Brain microvascular endothelial cell (primary cell): ENCODE measurements at regions not wholly inside any gene's neighbourhood (a gene's known extent, or its start where the extent isn't known, plus 50 kb on each side); places are given as distances from the start of the nearest gene placed in this dataset.
"Not testable (repeated sequence)": the region's sequence is repeated elsewhere in the genome, so short reads cannot be mapped to it uniquely, and the experiment has no call there.

ENCODE experiments used
- DNase-seq: peaks from one replicate; pipeline ENCODE4 v3.0.0-alpha.2; 2020
- H3K27ac ChIP-seq: fragments of 250-450 bp; sonication (Bioruptor Pico); 2 replicates; pipeline ENCODE4 v1.5.1; 2020; ENCODE audit warnings: mild to moderate bottlenecking, moderate library complexity
- H3K27me3 ChIP-seq: fragments of 250-450 bp; sonication (Bioruptor Pico); replicated peaks from 2 replicates; pipeline ENCODE4 v1.5.1; 2020; ENCODE audit warnings: mild to moderate bottlenecking
- H3K36me3 ChIP-seq: fragments of 250-450 bp; sonication (Bioruptor Pico); replicated peaks from 2 replicates; pipeline ENCODE4 v1.5.1; 2020; ENCODE audit warnings: mild to moderate bottlenecking
- H3K4me3 ChIP-seq: 2 replicates; pipeline ENCODE4 v1.5.1; 2011; ENCODE audit warnings: low read depth, mild to moderate bottlenecking, control low read depth, low read length, moderate library complexity
- in situ Hi-C: cut with HindIII; loops from 2 replicates; pipeline ENCODE4 v1.10.0; 2017; ENCODE audit warnings: low sequenced_read_pairs, low pct_ligation_motif_present
- TF ChIP-seq, protein P1 (sequence below): IDR thresholded peaks from 2 replicates; pipeline ENCODE4 v1.5.1; 2011; ENCODE audit warnings: low read depth, mild to moderate bottlenecking, moderate library complexity, low read length, control low read depth, inconsistent platforms; ENCODE audit errors: missing control alignments

DNA sequence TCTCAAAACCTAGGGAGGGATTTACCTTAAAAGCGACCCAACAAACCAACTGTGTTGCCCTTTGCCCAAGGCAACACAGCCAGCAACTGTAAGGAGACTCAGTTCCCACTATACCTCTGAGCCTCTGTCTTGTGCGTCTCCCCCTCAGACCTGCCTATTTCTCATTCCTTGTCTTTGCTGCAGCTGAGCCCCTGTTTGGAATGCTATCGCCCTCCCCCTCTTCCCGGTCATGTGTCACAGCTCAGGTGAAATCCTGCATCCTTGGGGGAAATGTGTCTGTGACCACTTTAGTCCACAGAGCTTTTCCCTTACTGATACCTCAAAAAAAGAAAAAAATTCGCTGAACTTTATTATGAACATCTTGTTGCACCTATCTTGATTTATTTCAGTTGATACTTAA, 52.0 kb upstream of the LRIG1 start:
- no peaks in the 10 kb centered on the region for H3K36me3 ChIP-seq
- DNase-seq: no peak
- H3K4me3 ChIP-seq: no peak overlapping the region
- TF ChIP-seq, protein P1, sequence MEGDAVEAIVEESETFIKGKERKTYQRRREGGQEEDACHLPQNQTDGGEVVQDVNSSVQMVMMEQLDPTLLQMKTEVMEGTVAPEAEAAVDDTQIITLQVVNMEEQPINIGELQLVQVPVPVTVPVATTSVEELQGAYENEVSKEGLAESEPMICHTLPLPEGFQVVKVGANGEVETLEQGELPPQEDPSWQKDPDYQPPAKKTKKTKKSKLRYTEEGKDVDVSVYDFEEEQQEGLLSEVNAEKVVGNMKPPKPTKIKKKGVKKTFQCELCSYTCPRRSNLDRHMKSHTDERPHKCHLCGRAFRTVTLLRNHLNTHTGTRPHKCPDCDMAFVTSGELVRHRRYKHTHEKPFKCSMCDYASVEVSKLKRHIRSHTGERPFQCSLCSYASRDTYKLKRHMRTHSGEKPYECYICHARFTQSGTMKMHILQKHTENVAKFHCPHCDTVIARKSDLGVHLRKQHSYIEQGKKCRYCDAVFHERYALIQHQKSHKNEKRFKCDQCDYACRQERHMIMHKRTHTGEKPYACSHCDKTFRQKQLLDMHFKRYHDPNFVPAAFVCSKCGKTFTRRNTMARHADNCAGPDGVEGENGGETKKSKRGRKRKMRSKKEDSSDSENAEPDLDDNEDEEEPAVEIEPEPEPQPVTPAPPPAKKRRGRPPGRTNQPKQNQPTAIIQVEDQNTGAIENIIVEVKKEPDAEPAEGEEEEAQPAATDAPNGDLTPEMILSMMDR: no peak
- in situ Hi-C loops: no loop called here
- H3K27ac ChIP-seq: no peak overlapping the region
- H3K27me3 ChIP-seq: no peaks in the 10 kb centered on the region

DNA sequence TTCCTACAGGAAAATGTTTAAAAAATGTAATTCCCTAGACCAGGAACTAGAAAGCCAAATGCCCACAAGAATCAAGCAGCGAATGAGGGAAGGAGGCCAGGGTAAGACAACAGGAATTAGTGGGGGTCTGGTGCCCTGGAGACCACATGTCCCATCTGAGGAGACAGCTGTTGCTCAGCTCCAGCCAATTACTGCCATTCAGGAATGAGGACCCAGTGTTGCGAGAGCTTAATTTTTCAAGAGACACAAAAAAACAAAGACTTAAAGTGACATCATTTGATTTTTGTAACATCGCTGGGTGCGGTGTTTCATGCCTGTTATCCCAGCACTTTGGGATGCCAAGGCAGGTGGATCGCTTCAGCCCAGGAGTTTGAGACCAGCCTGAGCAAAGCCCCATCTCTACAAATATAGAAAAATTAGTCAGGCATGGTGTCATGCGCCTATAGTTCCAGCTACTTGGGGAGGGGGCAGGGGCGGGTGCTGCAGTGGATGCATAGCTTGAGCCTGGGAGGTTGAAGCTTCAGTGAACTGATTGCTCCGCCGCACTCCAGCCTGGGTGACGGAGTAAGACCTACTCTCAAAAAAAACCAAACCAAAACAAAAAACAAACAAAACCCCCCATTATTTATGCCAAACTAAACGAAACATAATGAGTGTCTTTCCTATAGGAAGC, 52.8 kb upstream of the LRIG1 start:
- in situ Hi-C loops: no loop called here
- H3K27ac ChIP-seq: no peak overlapping the region
- H3K4me3 ChIP-seq: no peak overlapping the region
- H3K36me3 ChIP-seq: no peaks in the 10 kb centered on the region
- no peaks in the 10 kb centered on the region for H3K27me3 ChIP-seq
- DNase-seq: no peak
- TF ChIP-seq, protein P1: no peak

DNA sequence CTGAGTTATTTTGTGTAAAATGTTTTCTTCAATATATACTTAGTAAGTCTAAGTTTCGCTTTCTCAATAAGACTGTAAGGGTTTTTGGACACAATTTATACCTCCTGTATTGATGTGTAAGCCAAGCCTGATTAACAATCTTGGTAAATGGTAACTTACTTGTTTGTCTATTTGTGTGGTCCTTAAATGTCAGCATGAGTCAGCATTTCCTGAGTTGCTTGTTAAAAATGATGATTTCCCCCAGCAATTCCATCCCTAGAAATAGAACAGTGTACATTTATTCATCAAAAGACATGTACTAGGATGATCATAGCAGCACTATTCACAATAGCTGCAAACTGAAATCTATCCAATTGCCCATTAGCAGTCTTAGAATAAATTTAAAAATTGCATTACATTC, 53.4 kb upstream of the LRIG1 start:
- Histone ChIP-seq H3K27ac (no peak overlapping the region), H3K36me3 (no peaks in the 10 kb centered on the region), H3K27me3 (no peaks in the 10 kb centered on the region), H3K4me3 (no peak overlapping the region)
- no peak for DNase-seq
- in situ Hi-C loops: no loop called here
- TF ChIP-seq, protein P1: no peak

DNA sequence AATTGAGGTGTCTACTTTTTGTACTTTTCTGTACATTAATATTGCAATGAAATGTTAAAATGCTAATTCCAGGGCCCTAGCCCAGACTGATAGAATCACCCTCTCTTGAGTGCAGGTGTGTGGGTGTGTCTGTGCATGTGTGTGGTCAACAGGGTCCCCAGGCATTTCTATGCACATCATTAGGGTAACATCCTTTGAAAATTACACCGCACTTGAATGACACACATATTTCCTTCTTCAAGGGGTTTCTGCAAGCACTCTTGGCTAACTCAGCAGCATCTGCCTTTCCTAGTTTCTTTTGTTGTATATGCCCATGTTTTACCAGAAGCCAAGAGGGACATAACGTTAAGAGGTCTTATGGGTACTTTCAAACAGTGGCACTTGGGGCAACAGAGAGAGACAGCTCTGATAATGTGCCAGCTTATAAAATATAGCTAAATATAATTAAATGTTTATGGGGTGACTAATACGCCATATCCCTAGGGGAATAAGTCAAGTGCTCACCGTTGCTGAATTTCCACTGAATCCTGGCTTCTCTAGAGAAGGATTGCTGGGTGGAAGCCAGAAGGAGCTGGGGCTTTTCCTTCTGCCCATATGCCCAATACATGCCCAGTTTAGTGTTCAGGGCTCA, 54.5 kb upstream of the LRIG1 start:
- DNase-seq: no peak
- TF ChIP-seq, protein P1: no peak
- Histone ChIP-seq H3K27ac (no peak overlapping the region), H3K36me3 (no peaks in the 10 kb centered on the region), H3K4me3 (no peak overlapping the region), H3K27me3 (no peaks in the 10 kb centered on the region)
- in situ Hi-C loops: no loop called here

DNA sequence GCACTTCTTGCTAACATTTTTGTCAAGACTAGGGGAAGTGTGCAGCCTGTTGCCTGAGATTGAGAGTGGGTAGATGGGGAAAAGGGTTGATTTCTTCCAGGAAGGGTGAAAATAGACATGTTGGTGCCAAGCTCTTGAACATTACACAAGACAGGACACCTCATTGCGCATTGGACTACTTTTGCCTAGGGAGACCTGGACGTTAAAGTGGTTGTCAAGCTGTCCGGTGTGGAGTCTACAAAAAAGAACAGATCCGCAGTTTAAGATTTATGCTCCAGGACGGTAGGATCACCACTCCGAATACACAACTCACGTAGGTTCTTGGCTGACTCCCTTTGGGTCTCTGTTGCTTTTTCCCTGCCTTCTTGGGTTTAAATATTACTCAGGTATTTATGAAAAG, 56.3 kb upstream of the LRIG1 start:
- Histone ChIP-seq H3K36me3 (no peaks in the 10 kb centered on the region), H3K27me3 (no peaks in the 10 kb centered on the region), H3K27ac (no peak overlapping the region), H3K4me3 (no peak overlapping the region)
- TF ChIP-seq, protein P1: no peak
- in situ Hi-C loops: no loop called here
- no peak for DNase-seq

DNA sequence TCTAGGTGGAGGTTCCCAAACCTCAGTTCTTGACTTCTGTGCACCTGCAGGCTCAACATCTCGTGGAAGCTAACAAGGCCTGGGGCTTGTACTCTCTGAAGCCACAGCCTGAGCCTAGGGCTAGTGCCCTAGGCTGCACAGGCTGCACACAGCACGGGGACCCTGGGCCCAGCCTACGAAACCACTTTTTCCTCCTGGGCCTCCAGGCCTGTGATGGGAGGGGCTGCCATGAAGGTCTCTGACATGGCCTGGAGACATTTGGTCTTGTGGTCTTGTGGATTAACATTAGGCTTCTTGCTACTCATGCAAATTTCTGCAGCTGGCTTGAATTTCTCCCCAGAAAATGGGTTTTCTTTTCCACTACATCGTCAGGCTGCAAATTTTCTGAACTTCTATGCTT, 59.1 kb upstream of the LRIG1 start:
- H3K27ac ChIP-seq, H3K36me3 ChIP-seq, DNase-seq, in situ Hi-C loops, H3K27me3 ChIP-seq, H3K4me3 ChIP-seq: not testable (repeated sequence)
